Mucosa of stomach (tissue), 1 donor: ENCODE measurements at regions not wholly inside any gene's neighbourhood (a gene's known extent, or its start where the extent isn't known, plus 50 kb on each side); places are given as distances from the start of the nearest gene placed in this dataset.

ENCODE experiments used
- H3K27me3 ChIP-seq: one replicate; pipeline ENCODE4 v1.7.0; 2013; ENCODE audit warnings: mild to moderate bottlenecking, low read length; ENCODE audit not compliant: control insufficient read depth, insufficient read depth
- H3K36me3 ChIP-seq: one replicate; pipeline ENCODE4 v1.7.0; 2013; ENCODE audit warnings: low read length; ENCODE audit not compliant: control insufficient read depth, insufficient read depth
- H3K4me1 ChIP-seq: one replicate; pipeline ENCODE4 v1.7.0; 2013; ENCODE audit warnings: mild to moderate bottlenecking, low read length; ENCODE audit not compliant: control insufficient read depth, insufficient read depth
- H3K4me3 ChIP-seq: one replicate; pipeline ENCODE4 v1.7.0; 2013; ENCODE audit warnings: low read length
- H3K9ac ChIP-seq: one replicate; pipeline ENCODE4 v1.7.0; 2013; ENCODE audit warnings: mild to moderate bottlenecking, low read length, moderate library complexity
- H3K9me3 ChIP-seq: one replicate; pipeline ENCODE4 v1.7.0; 2013; ENCODE audit warnings: mild to moderate bottlenecking, low read length, moderate library complexity; ENCODE audit not compliant: control insufficient read depth
- donor health status: Pancreatic carcinoma.

DNA sequence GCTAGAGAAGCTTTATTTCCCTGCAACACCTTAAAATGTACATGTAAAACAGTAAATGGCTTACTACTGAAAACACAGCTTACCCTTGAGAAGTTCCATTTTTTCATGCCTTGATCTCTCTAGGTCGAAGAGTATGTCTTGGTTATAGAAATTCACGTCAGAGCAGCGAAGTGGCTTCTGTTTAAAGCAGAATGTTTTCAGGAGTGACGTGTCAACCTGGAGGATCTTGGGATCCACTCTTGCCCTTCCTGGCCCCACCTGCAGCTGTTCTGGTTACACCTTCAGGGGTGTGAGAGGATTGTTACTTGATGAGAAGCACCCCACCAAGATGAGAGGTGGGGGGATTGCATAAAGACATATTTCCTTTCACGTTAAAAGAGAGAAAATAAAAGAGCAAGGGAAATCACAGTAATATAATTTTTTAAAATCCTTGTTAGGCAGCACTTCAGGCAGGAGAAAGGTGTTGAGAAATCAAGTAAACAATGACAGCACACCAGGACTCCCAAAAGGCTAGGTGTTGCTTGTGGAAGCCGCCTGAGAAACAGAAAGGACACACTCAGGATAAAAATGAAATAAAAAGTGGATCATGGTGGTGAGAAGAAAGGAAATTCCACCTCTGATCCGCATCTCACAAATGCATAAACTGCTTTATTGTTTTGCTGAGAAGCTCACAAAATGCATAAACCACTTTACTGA is 149.7 kb downstream of the UNC5CL start:
- no peak overlapping the region for H3K4me3 ChIP-seq
- no peaks in the 10 kb centered on the region for H3K9me3 ChIP-seq
- H3K27me3 ChIP-seq: no peaks in the 10 kb centered on the region
- no peak overlapping the region for H3K9ac ChIP-seq
- H3K36me3 ChIP-seq: no peaks in the 10 kb centered on the region
- no peaks in the 10 kb centered on the region for H3K4me1 ChIP-seq

DNA sequence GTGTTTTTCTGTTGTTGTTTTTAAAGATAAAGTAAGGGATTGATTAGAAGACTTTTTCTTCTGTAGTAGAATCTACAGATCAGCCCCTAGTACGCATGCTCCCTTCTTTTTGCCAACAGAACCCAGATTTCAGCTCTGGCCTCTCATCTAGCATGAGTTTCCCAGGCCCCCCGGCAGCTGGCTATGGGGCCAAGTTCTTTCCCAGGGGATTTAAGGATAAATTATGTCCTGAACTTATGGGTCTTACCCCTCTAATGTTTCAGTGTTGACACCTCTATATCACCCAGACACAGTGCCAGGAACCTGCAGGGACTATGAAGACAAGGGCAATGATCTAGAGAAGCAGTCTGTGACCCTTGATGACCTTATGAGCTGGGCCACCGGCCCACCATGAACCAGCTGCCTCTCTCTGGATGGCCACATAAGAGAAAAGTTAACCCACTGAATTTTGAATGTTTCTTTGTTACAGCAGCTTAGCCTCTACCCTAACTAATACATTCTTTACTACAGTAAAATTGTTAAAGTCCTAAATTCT is 150.5 kb downstream of the UNC5CL start:
- H3K36me3 ChIP-seq: no peaks in the 10 kb centered on the region
- no peaks in the 10 kb centered on the region for H3K9me3 ChIP-seq
- no peak overlapping the region for H3K9ac ChIP-seq
- H3K27me3 ChIP-seq: no peaks in the 10 kb centered on the region
- H3K4me1 ChIP-seq: no peaks in the 10 kb centered on the region
- H3K4me3 ChIP-seq: no peak overlapping the region

DNA sequence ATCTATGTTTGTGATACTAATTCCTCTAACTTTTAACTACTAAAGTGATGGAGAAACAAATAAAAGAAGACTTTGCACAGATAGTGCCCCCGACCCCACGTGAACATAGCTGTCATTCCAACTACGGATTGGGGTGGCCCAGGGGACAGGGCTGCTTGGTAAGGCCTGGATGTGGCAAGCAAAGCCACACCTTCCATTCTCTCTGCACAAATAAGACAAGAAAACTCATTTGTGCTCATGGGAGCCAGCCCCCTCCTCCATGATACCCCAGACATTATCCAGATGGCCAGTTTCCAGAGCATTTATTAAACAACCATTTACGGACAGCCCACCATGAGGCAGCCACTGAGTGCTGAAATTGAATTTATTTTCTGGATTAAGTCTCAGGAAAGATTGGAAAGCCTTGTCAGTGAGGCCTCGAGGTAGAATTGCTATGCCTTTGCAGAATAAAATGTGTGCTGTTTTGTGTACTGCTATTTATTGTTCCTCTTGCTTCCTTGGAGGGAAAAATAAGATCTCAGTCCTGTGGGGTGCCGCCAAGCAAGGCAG is 151.2 kb downstream of the UNC5CL start:
- H3K4me3 ChIP-seq: no peak overlapping the region
- H3K4me1 ChIP-seq: no peaks in the 10 kb centered on the region
- H3K9ac ChIP-seq: no peak overlapping the region
- H3K9me3 ChIP-seq: no peaks in the 10 kb centered on the region
- H3K36me3 ChIP-seq: no peaks in the 10 kb centered on the region
- no peaks in the 10 kb centered on the region for H3K27me3 ChIP-seq

DNA sequence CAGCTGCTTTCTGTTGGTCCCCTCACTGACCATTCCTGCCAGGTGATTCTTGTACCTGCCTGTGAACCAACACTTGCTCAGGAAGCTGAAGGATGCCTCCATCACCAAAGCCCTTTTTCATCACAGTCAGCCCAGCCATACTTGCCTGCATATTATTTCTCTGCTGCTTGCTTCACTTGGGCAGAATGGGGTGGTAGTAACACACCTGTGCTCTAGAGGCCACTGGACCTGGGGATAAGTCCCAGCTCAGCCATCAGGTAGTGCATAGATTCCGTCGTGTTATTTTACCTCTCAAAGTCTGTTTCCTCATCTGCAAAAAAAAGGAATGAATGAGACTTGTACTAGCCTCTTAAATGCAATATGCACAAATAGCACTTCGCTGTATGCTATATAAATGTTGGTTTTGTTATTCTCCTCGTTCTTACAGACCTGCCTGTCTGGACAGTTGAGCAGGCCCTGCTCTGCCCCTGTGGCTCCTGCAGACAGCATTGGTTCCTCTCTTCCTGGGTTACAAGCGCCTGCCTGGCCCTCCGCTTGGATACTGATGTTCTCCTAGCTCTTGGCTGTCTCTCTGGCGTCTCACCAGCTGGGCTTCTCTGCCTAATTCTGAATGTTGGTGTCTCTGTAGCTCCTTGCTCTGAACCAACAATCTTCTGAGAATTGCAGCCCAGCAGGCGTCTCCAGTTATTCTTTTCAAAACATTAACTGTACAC is 151.8 kb downstream of the UNC5CL start:
- Histone ChIP-seq H3K4me3 (no peak overlapping the region), H3K36me3 (no peaks in the 10 kb centered on the region), H3K27me3 (no peaks in the 10 kb centered on the region), H3K9ac (no peak overlapping the region), H3K4me1 (no peaks in the 10 kb centered on the region), H3K9me3 (no peaks in the 10 kb centered on the region)

DNA sequence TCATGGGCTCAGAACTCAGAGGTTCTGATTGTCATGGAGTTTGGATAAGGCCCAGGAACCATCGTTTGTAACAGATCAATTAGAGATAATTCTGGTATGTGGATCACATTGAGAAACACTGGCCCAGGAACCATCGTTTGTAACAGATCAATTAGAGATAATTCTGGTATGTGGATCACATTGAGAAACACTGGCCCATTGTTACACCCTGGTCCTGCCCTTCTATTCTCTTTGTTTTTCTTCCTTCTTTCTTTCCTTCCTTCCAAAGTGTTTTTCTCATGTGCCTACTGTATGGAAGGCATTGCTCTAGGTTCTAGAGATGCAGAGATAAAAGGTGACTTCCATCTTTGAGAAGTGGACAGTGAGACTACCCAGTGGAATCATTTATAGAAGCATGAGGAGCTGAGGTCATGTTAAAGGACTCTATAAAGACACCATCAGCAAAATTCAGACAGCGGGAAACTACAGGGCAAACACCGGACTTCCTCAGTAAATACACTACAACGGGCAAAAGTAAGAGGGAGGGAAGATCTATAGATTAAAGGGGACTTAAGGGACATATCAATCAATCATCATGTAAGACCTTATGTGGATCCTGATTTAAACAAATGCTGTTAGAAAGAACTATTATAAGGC is 153.8 kb downstream of the UNC5CL start:
- no peak overlapping the region for H3K4me3 ChIP-seq
- H3K27me3 ChIP-seq: no peaks in the 10 kb centered on the region
- H3K9ac ChIP-seq: no peak overlapping the region
- no peaks in the 10 kb centered on the region for H3K4me1 ChIP-seq
- no peaks in the 10 kb centered on the region for H3K36me3 ChIP-seq
- no peaks in the 10 kb centered on the region for H3K9me3 ChIP-seq

DNA sequence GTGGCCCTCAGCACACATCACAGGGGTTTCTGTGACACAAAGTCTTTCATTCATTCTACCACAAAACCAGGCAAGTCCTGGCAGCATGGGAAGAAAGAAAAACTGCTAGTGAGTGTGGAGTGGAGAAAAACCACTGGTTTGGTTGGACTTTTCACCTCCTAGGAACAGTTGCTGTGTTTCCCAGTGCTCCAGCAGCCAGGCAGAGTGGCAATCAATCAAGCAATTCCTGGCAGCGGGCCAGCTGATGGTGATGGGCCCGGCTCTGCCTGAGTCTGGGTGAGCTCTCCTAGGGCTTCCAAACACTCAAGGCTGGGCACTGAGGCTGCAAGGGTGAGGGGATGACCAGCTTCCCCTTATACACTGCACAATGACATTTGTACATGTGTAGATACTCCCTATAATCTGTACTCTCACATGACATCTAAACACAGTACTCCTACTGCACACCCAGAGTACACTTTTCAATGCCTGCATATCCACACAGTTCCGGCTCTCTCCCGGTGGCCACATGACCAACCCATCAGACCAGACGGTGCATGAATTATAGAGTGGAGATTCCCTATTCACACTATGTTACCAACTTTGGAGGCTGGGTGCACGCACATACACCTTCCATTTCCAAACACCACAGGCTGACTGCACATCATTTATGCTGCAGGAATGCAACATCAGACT is 156.6 kb downstream of the UNC5CL start:
- Histone ChIP-seq H3K4me1 (no peaks in the 10 kb centered on the region), H3K9me3 (no peaks in the 10 kb centered on the region), H3K27me3 (no peaks in the 10 kb centered on the region), H3K36me3 (no peaks in the 10 kb centered on the region), H3K4me3 (no peak overlapping the region), H3K9ac (no peak overlapping the region)

DNA sequence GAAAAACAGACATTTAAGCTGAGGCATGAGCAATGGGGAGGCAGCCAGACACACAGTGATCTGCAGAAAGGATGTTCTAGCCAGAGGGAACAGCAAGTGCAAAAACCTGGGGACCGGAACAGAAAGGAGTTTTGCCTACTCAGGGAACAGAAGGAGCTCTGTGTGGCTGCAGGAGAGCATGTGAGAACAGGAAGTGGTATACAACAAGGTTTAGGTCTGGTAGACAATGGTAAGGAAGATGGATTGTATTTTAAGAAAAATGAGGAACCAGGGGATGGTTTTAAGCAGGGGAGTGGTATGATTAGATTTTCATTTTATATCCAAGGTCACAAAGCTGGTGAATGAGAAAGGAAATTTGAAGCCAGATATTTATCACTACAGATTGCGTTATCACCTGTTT is 157.5 kb downstream of the UNC5CL start:
- H3K9me3 ChIP-seq: no peaks in the 10 kb centered on the region
- H3K4me1 ChIP-seq: no peaks in the 10 kb centered on the region
- H3K36me3 ChIP-seq: no peaks in the 10 kb centered on the region
- H3K27me3 ChIP-seq: no peaks in the 10 kb centered on the region
- H3K4me3 ChIP-seq: no peak overlapping the region
- no peak overlapping the region for H3K9ac ChIP-seq

DNA sequence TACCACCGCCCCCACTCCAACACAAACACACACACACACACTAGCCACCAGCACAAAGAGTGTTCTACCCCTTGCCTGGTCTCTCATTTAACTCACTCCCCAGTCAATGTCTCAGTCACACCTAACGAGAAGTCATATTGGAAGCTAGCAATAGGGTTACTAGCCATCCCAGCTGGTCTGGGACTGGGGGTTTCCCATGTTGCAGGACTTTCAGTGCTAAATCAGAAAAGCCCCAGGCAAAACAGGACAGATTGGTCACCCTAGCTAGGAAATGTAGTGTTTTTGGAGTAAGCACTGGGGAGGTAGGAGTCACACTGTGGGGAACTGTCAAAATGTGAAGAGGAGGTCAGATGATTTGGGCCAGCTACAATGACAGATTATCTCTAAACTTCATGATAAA is 158.1 kb downstream of the UNC5CL start:
- H3K36me3 ChIP-seq: no peaks in the 10 kb centered on the region
- no peak overlapping the region for H3K9ac ChIP-seq
- H3K27me3 ChIP-seq: no peaks in the 10 kb centered on the region
- no peak overlapping the region for H3K4me3 ChIP-seq
- H3K9me3 ChIP-seq: no peaks in the 10 kb centered on the region
- no peaks in the 10 kb centered on the region for H3K4me1 ChIP-seq

DNA sequence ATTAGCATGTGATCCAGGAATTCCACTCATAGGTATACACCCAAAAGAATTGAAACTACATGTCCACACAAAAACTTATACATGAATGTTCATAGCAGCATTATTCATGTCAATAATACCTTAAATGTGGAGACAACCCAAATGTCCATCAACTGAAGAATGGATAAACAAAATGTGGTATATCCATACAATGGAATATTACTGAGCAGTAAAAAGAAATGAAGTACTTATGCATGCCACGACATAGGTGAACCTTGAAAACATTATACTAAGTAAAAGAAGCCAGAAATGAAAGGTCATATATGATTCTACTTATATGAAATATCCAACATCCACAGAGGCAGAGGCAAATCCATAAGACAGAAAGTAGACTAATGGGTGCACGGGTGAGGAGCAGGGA is 159.9 kb downstream of the UNC5CL start:
- H3K36me3 ChIP-seq: no peaks in the 10 kb centered on the region
- H3K27me3 ChIP-seq: peaks cover 7% of the 10 kb centered on the region
- no peaks in the 10 kb centered on the region for H3K4me1 ChIP-seq
- H3K9ac ChIP-seq: no peak overlapping the region
- no peak overlapping the region for H3K4me3 ChIP-seq
- H3K9me3 ChIP-seq: no peaks in the 10 kb centered on the region

DNA sequence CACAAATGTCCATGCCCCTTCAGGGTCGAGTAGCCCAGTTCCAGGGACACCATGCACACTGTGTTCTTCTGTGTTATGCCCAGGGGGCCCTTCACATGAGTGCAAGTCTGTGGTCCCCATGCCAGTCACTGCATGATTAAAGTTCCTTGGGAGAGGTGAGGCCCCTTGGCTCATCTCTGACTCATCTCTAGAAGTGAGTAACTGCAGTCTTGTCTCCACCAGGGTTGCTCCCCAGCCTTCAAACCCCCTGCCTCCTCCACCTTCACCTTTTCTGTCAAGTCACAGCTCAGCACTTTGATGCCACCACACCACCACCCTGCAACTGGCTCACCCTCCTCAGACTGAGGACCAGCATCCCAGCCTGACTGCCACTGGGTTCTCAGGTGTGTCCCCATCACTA is 161.7 kb downstream of the UNC5CL start:
- H3K9me3 ChIP-seq: no peaks in the 10 kb centered on the region
- no peaks in the 10 kb centered on the region for H3K36me3 ChIP-seq
- H3K4me3 ChIP-seq: no peak overlapping the region
- H3K4me1 ChIP-seq: no peaks in the 10 kb centered on the region
- H3K9ac ChIP-seq: no peak overlapping the region
- H3K27me3 ChIP-seq: peaks cover 7% of the 10 kb centered on the region

DNA sequence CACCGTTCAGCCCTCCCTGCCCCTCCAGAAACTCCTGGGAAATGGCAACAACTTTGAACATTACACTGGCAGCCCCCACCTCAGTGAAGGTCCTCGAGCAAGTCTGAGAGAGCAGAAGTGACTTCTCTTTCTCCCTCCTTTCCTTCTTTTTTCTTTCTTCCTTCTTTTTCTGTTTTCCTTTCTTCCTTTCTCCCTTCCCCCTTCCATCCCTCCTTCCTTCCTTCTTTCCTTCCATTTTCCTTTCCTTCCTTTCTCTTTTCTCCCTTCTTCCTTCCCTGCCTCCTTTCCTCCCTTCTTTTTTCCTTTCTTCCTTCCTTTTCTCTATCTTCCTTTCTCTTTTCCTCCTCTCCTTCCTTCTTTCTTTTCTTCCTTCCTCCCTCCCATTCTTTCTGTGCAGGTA is 162.7 kb downstream of the UNC5CL start:
- Histone ChIP-seq H3K4me1 (no peaks in the 10 kb centered on the region), H3K27me3 (peaks cover 7% of the 10 kb centered on the region), H3K9me3 (no peaks in the 10 kb centered on the region), H3K36me3 (no peaks in the 10 kb centered on the region), H3K4me3 (no peak overlapping the region), H3K9ac (no peak overlapping the region)
